ENCODE measurements at regions not wholly inside any gene's neighbourhood (a gene's known extent, or its start where the extent isn't known, plus 50 kb on each side); places are given as distances from the start of the nearest gene placed in this dataset.

DNA sequence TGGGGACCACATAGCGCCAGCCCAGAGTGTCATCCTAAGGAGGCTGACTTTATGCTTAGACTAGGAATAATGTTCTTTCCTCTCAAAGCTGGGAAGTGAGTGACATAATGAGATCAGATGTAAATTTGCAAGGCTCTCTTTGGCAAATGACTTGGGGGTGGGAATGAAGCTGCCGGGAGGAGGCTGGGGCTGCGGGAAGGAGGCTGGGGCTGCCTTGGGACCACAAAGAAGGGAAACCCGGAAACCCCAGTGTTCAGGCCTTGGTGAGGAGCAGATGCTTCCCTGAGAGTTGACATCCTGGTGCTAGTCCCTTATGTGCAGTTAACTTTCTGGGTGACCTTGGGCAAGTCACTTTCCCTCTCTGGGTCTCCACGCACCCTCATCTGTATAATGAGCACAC, 182.0 kb downstream of the CHST1 start:
- TF ChIP-seq MYC (IDR thresholded peaks at IDR 0.05; ENCODE audit: low read depth, low read length): no peak
- TF ChIP-seq, protein P1, sequence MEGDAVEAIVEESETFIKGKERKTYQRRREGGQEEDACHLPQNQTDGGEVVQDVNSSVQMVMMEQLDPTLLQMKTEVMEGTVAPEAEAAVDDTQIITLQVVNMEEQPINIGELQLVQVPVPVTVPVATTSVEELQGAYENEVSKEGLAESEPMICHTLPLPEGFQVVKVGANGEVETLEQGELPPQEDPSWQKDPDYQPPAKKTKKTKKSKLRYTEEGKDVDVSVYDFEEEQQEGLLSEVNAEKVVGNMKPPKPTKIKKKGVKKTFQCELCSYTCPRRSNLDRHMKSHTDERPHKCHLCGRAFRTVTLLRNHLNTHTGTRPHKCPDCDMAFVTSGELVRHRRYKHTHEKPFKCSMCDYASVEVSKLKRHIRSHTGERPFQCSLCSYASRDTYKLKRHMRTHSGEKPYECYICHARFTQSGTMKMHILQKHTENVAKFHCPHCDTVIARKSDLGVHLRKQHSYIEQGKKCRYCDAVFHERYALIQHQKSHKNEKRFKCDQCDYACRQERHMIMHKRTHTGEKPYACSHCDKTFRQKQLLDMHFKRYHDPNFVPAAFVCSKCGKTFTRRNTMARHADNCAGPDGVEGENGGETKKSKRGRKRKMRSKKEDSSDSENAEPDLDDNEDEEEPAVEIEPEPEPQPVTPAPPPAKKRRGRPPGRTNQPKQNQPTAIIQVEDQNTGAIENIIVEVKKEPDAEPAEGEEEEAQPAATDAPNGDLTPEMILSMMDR (IDR thresholded peaks at IDR 0.05; ENCODE audit: low read depth, low read length): no peak
